Muscle of leg (tissue), 3 donors: ENCODE measurements at regions not wholly inside any gene's neighbourhood (a gene's known extent, or its start where the extent isn't known, plus 50 kb on each side); places are given as distances from the start of the nearest gene placed in this dataset.

Experiments used
- DNase-seq: peaks from one replicate; pipeline ENCODE4 v3.0.0; 2013
- H3K27ac ChIP-seq: one replicate; pipeline ENCODE4 v1.5.1; 2013; ENCODE audit warnings: mild to moderate bottlenecking, low read length, control low read depth
- H3K27me3 ChIP-seq: one replicate; pipeline ENCODE4 v1.6.1; 2013; ENCODE audit warnings: low read length; ENCODE audit not compliant: control insufficient read depth, insufficient read depth
- H3K36me3 ChIP-seq: one replicate; pipeline ENCODE4 v1.6.1; 2013; ENCODE audit warnings: low read length; ENCODE audit not compliant: control insufficient read depth, insufficient read depth
- H3K4me1 ChIP-seq: one replicate; pipeline ENCODE4 v1.6.1; 2013; ENCODE audit warnings: low read length; ENCODE audit not compliant: control insufficient read depth, insufficient read depth
- H3K4me3 ChIP-seq: one replicate; pipeline ENCODE4 v1.5.1; 2013; ENCODE audit warnings: low read length, control low read depth
- H3K9me3 ChIP-seq: replicated peaks from 2 replicates; pipeline ENCODE4 v1.6.1; 2013; ENCODE audit warnings: low read depth, low read length; ENCODE audit not compliant: control insufficient read depth
- WGBS: methylation state at CpG from one replicate; pipeline ENCODE4 v1.1.5; 2013; ENCODE audit warnings: missing lambda C conversion rate; ENCODE audit not compliant: insufficient coverage; 5-methylcytosine and 5-hydroxymethylcytosine counted together

DNA sequence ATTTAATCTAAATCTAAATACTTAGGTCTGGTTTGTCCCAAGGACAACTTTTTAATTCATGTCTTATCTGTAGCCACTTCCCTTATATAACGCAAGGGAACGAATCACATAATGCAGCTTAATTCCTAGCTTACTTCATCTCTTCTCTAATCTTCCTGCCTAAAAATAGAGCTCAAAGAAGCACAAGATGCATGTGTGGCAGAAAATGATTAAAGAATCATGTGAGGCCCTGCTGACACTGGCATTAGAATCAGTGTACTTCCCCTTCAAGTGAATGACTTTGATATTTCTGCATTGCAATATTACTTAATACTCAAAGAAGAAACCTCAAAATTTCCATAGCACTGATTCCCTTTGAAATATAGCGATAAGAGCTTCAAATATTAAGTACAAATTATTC lies 317.9 kb upstream of the FTMT start:
- H3K36me3 ChIP-seq = no peaks in the 10 kb centered on the region
- no peak overlapping the region for H3K27ac ChIP-seq
- no CpG with 5 or more reads among the region's 3 CpGs for WGBS
- no peaks in the 10 kb centered on the region for H3K4me1 ChIP-seq
- no peaks in the 10 kb centered on the region for H3K9me3 ChIP-seq
- no peaks in the 10 kb centered on the region for H3K27me3 ChIP-seq
- peak; percentile 32 for DNase-seq
- H3K4me3 ChIP-seq = no peak overlapping the region

- no peaks in the 10 kb centered on the region for H3K27me3 ChIP-seq
- no peak overlapping the region for H3K27ac ChIP-seq
- DNase-seq = no peak
- H3K9me3 ChIP-seq = no peaks in the 10 kb centered on the region
- no peaks in the 10 kb centered on the region for H3K4me1 ChIP-seq
- H3K36me3 ChIP-seq = no peaks in the 10 kb centered on the region
- no peak overlapping the region for H3K4me3 ChIP-seq
Observed at GRCh38 chr5:121550989-121551388, 300.7 kb upstream of the FTMT start.

GRCh38 chr5:121559832-121560231 lies 291.9 kb upstream of the FTMT start:
- H3K36me3 ChIP-seq = no peaks in the 10 kb centered on the region
- H3K9me3 ChIP-seq = no peaks in the 10 kb centered on the region
- no peaks in the 10 kb centered on the region for H3K4me1 ChIP-seq
- no peak overlapping the region for H3K4me3 ChIP-seq
- DNase-seq = no peak
- no peak overlapping the region for H3K27ac ChIP-seq
- no peaks in the 10 kb centered on the region for H3K27me3 ChIP-seq

DNA sequence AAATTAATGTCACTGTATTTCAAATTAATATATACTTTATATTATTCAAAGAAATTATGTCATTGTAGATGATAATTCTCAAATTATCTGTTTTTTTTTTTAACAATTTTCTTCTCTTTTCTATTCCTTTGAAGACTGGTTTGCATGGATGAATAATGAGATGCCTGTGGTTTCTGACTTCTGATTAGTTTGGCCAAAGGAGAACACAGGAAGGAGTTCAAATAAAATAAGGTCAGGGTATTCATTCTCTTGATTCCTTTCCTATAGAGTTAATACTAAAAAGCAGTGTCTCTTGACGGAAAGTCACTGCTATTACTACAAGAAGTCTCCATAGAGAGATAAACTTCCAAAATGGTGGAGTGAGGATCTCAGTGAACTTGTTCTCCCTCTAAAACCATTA lies 279.6 kb upstream of the FTMT start:
- Histone ChIP-seq H3K4me3 (no peak overlapping the region), H3K9me3 (no peaks in the 10 kb centered on the region), H3K27me3 (no peaks in the 10 kb centered on the region), H3K27ac (no peak overlapping the region), H3K4me1 (no peaks in the 10 kb centered on the region), H3K36me3 (no peaks in the 10 kb centered on the region)
- no peak for DNase-seq
- no CpG with 5 or more reads among the region's 1 CpG for WGBS

GRCh38 chr5:121573721-121574382 lies 277.8 kb upstream of the FTMT start:
- no peaks in the 10 kb centered on the region for H3K36me3 ChIP-seq
- no peaks in the 10 kb centered on the region for H3K27me3 ChIP-seq
- no peak overlapping the region for H3K4me3 ChIP-seq
- no peak overlapping the region for H3K27ac ChIP-seq
- WGBS = no CpG with 5 or more reads among the region's 1 CpG
- no peaks in the 10 kb centered on the region for H3K9me3 ChIP-seq
- DNase-seq = peak; percentile 4
- H3K4me1 ChIP-seq = no peaks in the 10 kb centered on the region

- Histone ChIP-seq H3K36me3 (no peaks in the 10 kb centered on the region), H3K4me3 (no peak overlapping the region), H3K9me3 (no peaks in the 10 kb centered on the region), H3K27ac (no peak overlapping the region), H3K27me3 (no peaks in the 10 kb centered on the region), H3K4me1 (no peaks in the 10 kb centered on the region)
- WGBS = no CpG with 5 or more reads among the region's 2 CpGs
- DNase-seq = no peak
Observed at GRCh38 chr5:121581588-121581987, 270.1 kb upstream of the FTMT start.

DNA sequence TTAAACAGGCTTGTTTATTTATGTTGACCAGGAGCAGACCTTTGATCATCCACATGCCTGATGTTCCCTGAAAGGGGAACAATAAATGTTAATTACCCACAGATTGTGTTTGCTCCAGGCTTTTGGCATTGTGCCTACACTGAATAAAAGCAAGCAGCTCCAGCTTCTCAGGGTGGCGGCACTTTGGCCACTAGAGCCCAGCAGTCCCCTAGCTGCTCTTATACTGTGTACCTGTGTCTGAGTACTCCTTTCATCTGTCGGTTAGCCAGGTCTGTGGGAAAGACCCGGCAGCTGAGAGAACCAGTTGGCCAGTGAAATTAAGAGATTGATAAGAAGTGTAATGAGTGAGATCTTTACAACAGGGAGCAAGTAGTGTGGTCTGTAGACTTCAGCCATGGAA lies 254.8 kb upstream of the FTMT start:
- Histone ChIP-seq H3K27ac (no peak overlapping the region), H3K4me1 (no peaks in the 10 kb centered on the region), H3K4me3 (no peak overlapping the region), H3K9me3 (peaks cover 6% of the 10 kb centered on the region), H3K36me3 (no peaks in the 10 kb centered on the region), H3K27me3 (no peaks in the 10 kb centered on the region)
- DNase-seq = no peak
- 96% methylated on average over 3 of the region's 3 CpGs for WGBS

DNA sequence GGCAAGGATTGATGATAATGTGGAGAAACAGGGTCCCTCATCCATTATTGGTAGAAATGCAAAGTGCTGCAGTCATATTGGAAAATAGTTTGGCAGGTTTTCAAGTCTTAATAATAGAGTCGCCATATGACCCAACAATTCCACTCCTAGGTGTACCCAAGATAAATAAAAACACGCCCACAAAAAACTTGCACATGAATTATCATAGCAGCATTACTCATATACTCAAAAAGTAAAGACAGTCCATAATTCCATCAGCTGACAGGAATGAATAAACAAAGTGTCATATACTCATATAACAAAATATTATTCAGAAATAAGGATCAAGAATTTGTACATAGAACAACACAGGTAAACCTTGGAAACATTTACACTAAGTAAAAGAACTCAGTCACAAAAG lies 242.9 kb upstream of the FTMT start:
- Histone ChIP-seq H3K36me3 (no peaks in the 10 kb centered on the region), H3K4me1 (no peaks in the 10 kb centered on the region), H3K9me3 (no peaks in the 10 kb centered on the region), H3K27ac (no peak overlapping the region), H3K27me3 (no peaks in the 10 kb centered on the region), H3K4me3 (no peak overlapping the region)
- WGBS = no CpG with 5 or more reads among the region's 2 CpGs
- no peak for DNase-seq

DNA sequence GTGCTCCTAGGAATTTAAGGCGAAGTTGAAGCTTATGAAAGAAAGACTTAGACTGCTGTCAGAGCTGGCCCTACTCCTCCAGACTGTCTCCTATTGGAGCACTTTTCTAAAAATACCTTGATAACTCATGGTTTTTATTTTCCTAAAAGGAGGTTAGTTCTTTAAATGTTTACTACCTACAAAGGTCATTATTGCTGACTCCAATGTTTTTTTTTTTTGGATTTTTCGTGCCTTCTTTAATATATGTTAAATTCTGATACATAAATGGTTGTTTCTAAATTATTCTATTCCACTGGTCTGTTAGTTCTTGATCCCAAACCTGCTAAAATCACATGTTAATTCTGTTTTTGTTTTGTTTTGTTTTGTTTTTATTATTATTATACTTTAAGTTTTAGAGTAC lies 227.6 kb upstream of the FTMT start:
- WGBS = no CpG with 5 or more reads among the region's 2 CpGs
- H3K4me1 ChIP-seq = no peaks in the 10 kb centered on the region

GRCh38 chr5:121628783-121629182 lies 222.9 kb upstream of the FTMT start:
- no peaks in the 10 kb centered on the region for H3K27me3 ChIP-seq
- H3K4me3 ChIP-seq = no peak overlapping the region
- WGBS = 71% methylated on average over 2 of the region's 3 CpGs
- no peaks in the 10 kb centered on the region for H3K36me3 ChIP-seq
- H3K27ac ChIP-seq = no peak overlapping the region
- DNase-seq = no peak
- H3K9me3 ChIP-seq = no peaks in the 10 kb centered on the region
- H3K4me1 ChIP-seq = no peaks in the 10 kb centered on the region

More for the DNA sequence above, 227.6 kb upstream of the FTMT start:
- DNase-seq = no peak
- no peak overlapping the region for H3K4me3 ChIP-seq
- H3K9me3 ChIP-seq = no peaks in the 10 kb centered on the region
- no peak overlapping the region for H3K27ac ChIP-seq
- no peaks in the 10 kb centered on the region for H3K36me3 ChIP-seq
- H3K27me3 ChIP-seq = no peaks in the 10 kb centered on the region

- Histone ChIP-seq H3K9me3 (no peaks in the 10 kb centered on the region), H3K27ac (no peak overlapping the region), H3K4me3 (no peak overlapping the region), H3K4me1 (no peaks in the 10 kb centered on the region), H3K27me3 (no peaks in the 10 kb centered on the region), H3K36me3 (no peaks in the 10 kb centered on the region)
- DNase-seq = peak; percentile 59
- 20% methylated on average over 2 of the region's 5 CpGs for WGBS
Observed at GRCh38 chr5:121630402-121630801, 221.3 kb upstream of the FTMT start.
